ENCODE measurements at regions not wholly inside any gene's neighbourhood (a gene's known extent, or its start where the extent isn't known, plus 50 kb on each side); places are given as distances from the start of the nearest gene placed in this dataset.
"Not testable (repeated sequence)": the region's sequence is repeated elsewhere in the genome, so short reads cannot be mapped to it uniquely, and the experiment has no call there.

DNA sequence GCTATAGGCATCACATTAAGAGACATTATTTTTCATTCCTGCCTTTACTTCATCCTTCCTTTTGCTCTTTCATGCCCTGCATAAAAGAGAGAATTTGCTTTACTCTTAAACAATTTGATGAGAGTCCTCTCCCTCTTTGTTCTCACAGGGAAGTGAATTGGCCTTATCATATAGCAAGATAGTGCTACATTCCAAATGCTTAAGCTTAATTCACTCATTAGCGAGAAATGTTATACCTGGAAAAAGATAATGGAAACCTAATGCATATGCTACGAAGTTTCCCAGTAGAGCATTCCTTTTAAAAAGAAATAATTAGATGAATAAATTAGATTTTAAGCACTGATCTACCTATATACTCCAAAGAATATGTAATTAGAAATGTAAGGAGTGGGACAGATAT is 798.8 kb downstream of the C12orf50 start:
- Histone ChIP-seq H3K9ac (ENCODE audit: low read length in 5 of 5) (no peak overlapping the region), H3K4me3 (ENCODE audit: low read depth in 1 of 5, low read length in 5 of 5) (no peak overlapping the region), H3K36me3 (ENCODE audit: control insufficient read depth in 5 of 5, insufficient read depth in 5 of 5, low read length in 5 of 5) (no peaks in the 10 kb centered on the region), H3K27me3 (ENCODE audit: control insufficient read depth in 5 of 5, insufficient read depth in 4 of 5, low read length in 5 of 5) (no peaks in the 10 kb centered on the region), H3K27ac (ENCODE audit: low read depth, low read length) (no peak overlapping the region), H3K9me3 (ENCODE audit: control insufficient read depth in 5 of 5, low read length in 5 of 5) (no peaks in the 10 kb centered on the region), H3K4me1 (ENCODE audit: control insufficient read depth in 5 of 5, insufficient read depth in 5 of 5, low read length in 5 of 5) (no peaks in the 10 kb centered on the region)

DNA sequence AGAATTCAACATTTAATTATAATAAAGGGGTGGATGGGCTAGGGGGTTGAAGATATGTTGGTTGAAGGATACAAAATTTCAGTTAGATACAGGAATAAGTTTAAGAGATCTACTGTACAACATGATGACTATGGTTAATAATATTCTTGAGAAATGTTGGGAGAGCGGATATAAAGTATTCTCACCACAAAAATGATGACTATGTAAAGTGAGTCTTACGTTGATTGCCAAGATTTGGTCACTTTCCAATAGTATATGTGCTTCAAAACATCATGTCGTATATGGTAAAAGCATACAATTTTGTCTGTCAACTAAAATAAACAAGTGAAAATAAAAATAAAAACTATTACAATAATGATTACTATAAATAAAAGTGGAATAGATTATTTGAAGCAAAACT is 802.0 kb downstream of the C12orf50 start:
- Histone ChIP-seq H3K4me1 (ENCODE audit: control insufficient read depth in 5 of 5, insufficient read depth in 5 of 5, low read length in 5 of 5) (no peaks in the 10 kb centered on the region), H3K27ac (ENCODE audit: low read depth, low read length) (no peak overlapping the region), H3K4me3 (ENCODE audit: low read depth in 1 of 5, low read length in 5 of 5) (no peak overlapping the region), H3K27me3 (ENCODE audit: control insufficient read depth in 5 of 5, insufficient read depth in 4 of 5, low read length in 5 of 5) (no peaks in the 10 kb centered on the region), H3K9ac (ENCODE audit: low read length in 5 of 5) (no peak overlapping the region), H3K9me3 (ENCODE audit: control insufficient read depth in 5 of 5, low read length in 5 of 5) (no peaks in the 10 kb centered on the region), H3K36me3 (ENCODE audit: control insufficient read depth in 5 of 5, insufficient read depth in 5 of 5, low read length in 5 of 5) (no peaks in the 10 kb centered on the region)

GRCh38 chr12:87217491-87217890 is 811.7 kb downstream of the C12orf50 start:
- Histone ChIP-seq H3K9ac (ENCODE audit: low read length in 5 of 5) (no peak overlapping the region), H3K4me3 (ENCODE audit: low read depth in 1 of 5, low read length in 5 of 5) (no peak overlapping the region), H3K27me3 (ENCODE audit: control insufficient read depth in 5 of 5, insufficient read depth in 4 of 5, low read length in 5 of 5) (no peaks in the 10 kb centered on the region), H3K36me3 (ENCODE audit: control insufficient read depth in 5 of 5, insufficient read depth in 5 of 5, low read length in 5 of 5) (no peaks in the 10 kb centered on the region), H3K9me3 (ENCODE audit: control insufficient read depth in 5 of 5, low read length in 5 of 5) (no peaks in the 10 kb centered on the region), H3K27ac (ENCODE audit: low read depth, low read length) (no peak overlapping the region), H3K4me1 (ENCODE audit: control insufficient read depth in 5 of 5, insufficient read depth in 5 of 5, low read length in 5 of 5) (no peaks in the 10 kb centered on the region)

- Histone ChIP-seq H3K27me3 (ENCODE audit: control insufficient read depth in 5 of 5, insufficient read depth in 4 of 5, low read length in 5 of 5) (no peaks in the 10 kb centered on the region), H3K9me3 (ENCODE audit: control insufficient read depth in 5 of 5, low read length in 5 of 5) (no peaks in the 10 kb centered on the region), H3K9ac (ENCODE audit: low read length in 5 of 5) (no peak overlapping the region), H3K4me1 (ENCODE audit: control insufficient read depth in 5 of 5, insufficient read depth in 5 of 5, low read length in 5 of 5) (no peaks in the 10 kb centered on the region), H3K36me3 (ENCODE audit: control insufficient read depth in 5 of 5, insufficient read depth in 5 of 5, low read length in 5 of 5) (no peaks in the 10 kb centered on the region), H3K4me3 (ENCODE audit: low read depth in 1 of 5, low read length in 5 of 5) (no peak overlapping the region), H3K27ac (ENCODE audit: low read depth, low read length) (no peak overlapping the region)
These were observed 812.8 kb downstream of the C12orf50 start for GRCh38 chr12:87216436-87216835.

DNA sequence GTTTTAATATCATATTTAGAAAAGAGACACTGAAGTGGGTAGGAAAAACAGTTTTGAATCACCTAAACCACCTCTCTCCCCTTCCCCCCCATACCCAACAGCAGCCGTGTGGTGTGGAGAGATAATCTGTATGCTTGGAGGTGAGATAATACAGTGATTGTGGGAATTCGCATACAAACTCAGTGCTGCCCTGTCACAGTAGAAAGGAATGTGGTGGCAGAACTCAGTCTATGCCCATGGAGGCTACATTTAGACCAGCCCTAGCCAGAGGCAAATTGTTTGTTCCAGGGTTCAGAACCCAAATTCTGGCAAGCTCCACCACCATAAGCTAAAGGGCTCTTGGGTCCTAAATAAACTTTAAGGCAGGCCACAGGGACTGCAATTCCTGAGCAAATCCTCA is 827.0 kb downstream of the C12orf50 start:
- Histone ChIP-seq H3K4me1 (ENCODE audit: control insufficient read depth in 5 of 5, insufficient read depth in 5 of 5, low read length in 5 of 5) (no peaks in the 10 kb centered on the region), H3K9me3 (ENCODE audit: control insufficient read depth in 5 of 5, low read length in 5 of 5) (peaks cover 0 to 4% (median 0%) of the 10 kb centered on the region in 5 donors), H3K4me3 (ENCODE audit: low read depth in 1 of 5, low read length in 5 of 5) (no peak overlapping the region), H3K27ac (ENCODE audit: low read depth, low read length) (no peak overlapping the region), H3K9ac (ENCODE audit: low read length in 5 of 5) (no peak overlapping the region), H3K36me3 (ENCODE audit: control insufficient read depth in 5 of 5, insufficient read depth in 5 of 5, low read length in 5 of 5) (no peaks in the 10 kb centered on the region), H3K27me3 (ENCODE audit: control insufficient read depth in 5 of 5, insufficient read depth in 4 of 5, low read length in 5 of 5) (no peaks in the 10 kb centered on the region)

- Histone ChIP-seq H3K36me3 (ENCODE audit: control insufficient read depth in 5 of 5, insufficient read depth in 5 of 5, low read length in 5 of 5) (no peaks in the 10 kb centered on the region), H3K27ac (ENCODE audit: low read depth, low read length) (no peak overlapping the region), H3K9me3 (ENCODE audit: control insufficient read depth in 5 of 5, low read length in 5 of 5) (peaks cover 0 to 4% (median 0%) of the 10 kb centered on the region in 5 donors), H3K27me3 (ENCODE audit: control insufficient read depth in 5 of 5, insufficient read depth in 4 of 5, low read length in 5 of 5) (no peaks in the 10 kb centered on the region), H3K4me3 (ENCODE audit: low read depth in 1 of 5, low read length in 5 of 5) (no peak overlapping the region), H3K9ac (ENCODE audit: low read length in 5 of 5) (no peak overlapping the region), H3K4me1 (ENCODE audit: control insufficient read depth in 5 of 5, insufficient read depth in 5 of 5, low read length in 5 of 5) (no peaks in the 10 kb centered on the region)
These were observed 827.6 kb downstream of the C12orf50 start for GRCh38 chr12:87201598-87201997.

DNA sequence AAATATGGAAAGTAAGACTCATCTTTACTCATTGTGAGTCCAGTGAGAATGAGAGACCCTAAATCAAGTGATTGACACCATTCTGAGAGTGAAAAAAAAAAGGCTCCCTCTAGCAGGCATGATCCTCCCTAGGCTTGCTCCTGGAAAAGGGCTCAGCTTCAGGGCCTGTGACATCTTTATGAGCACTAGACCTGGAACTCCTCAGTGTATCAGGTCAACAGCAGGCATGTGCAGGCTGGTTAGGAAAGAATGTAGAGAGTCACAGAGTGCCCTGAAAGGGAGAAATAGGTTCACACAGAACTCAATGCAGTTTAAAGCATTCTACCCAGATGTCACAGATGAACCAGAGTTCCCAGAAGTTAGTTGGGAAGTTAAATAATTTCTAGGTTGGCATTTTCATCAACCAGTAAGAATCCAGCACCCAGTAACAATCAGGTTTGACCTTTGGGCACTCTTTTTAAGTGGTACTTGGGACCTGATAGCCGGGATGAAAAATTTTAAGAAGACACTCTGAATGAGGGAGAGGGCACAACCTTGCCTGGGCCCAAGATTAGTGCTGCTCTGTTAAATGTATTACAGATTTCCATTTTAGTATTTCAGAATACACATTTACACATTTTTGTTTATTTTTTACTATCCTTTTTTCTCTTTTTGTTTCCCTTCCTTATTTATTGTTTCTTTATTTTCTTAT is 828.8 kb downstream of the C12orf50 start:
- Histone ChIP-seq H3K9ac (ENCODE audit: low read length in 5 of 5) (no peak overlapping the region), H3K27me3 (ENCODE audit: control insufficient read depth in 5 of 5, insufficient read depth in 4 of 5, low read length in 5 of 5) (no peaks in the 10 kb centered on the region), H3K4me1 (ENCODE audit: control insufficient read depth in 5 of 5, insufficient read depth in 5 of 5, low read length in 5 of 5) (no peaks in the 10 kb centered on the region), H3K36me3 (ENCODE audit: control insufficient read depth in 5 of 5, insufficient read depth in 5 of 5, low read length in 5 of 5) (no peaks in the 10 kb centered on the region), H3K9me3 (ENCODE audit: control insufficient read depth in 5 of 5, low read length in 5 of 5) (peaks cover 0 to 4% (median 0%) of the 10 kb centered on the region in 5 donors), H3K27ac (ENCODE audit: low read depth, low read length) (no peak overlapping the region), H3K4me3 (ENCODE audit: low read depth in 1 of 5, low read length in 5 of 5) (no peak overlapping the region)

DNA sequence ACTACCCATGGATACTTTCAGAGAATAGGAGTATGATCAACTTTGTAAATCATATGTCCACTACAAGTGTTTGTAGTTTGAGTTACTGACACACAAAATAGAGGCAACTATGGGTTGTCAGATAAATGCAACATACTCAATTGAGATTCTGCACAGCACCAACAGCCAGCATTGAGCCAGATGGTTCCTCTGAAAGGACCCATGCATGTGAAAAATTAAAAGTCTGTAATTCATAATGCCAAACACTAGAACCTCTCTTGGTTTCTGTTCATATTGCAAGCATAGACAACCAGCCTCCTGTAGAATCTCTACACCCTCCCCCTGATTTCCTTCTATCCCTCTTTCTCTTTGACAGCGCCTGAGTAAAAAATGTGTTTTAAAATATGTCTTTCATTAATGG is 831.0 kb downstream of the C12orf50 start:
- Histone ChIP-seq H3K36me3 (ENCODE audit: control insufficient read depth in 5 of 5, insufficient read depth in 5 of 5, low read length in 5 of 5) (no peaks in the 10 kb centered on the region), H3K4me3 (ENCODE audit: low read depth in 1 of 5, low read length in 5 of 5) (no peak overlapping the region), H3K27ac (ENCODE audit: low read depth, low read length) (no peak overlapping the region), H3K9ac (ENCODE audit: low read length in 5 of 5) (no peak overlapping the region), H3K27me3 (ENCODE audit: control insufficient read depth in 5 of 5, insufficient read depth in 4 of 5, low read length in 5 of 5) (no peaks in the 10 kb centered on the region), H3K9me3 (ENCODE audit: control insufficient read depth in 5 of 5, low read length in 5 of 5) (peaks cover 0 to 4% (median 0%) of the 10 kb centered on the region in 5 donors), H3K4me1 (ENCODE audit: control insufficient read depth in 5 of 5, insufficient read depth in 5 of 5, low read length in 5 of 5) (no peaks in the 10 kb centered on the region)

DNA sequence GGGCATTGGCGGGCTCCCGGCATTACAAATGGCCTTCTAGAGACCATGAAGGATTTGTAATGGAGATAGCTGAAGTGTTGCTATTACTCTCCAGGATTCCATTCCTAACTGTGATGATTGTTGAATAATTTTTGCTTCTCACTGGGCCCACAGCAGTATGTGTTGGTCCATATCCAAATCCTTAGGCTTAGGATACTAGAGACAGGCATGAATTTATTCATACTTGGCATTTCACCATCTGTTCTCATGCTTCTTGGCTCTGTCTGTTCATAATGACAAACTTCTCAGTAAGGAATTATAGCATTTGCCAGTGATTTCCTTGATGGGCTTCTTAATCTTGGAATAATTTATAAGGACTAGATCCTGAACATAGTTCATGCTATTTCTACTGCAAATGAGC is 832.9 kb downstream of the C12orf50 start:
- H3K27me3 ChIP-seq (ENCODE audit: control insufficient read depth in 5 of 5, insufficient read depth in 4 of 5, low read length in 5 of 5) = no peaks in the 10 kb centered on the region
- no peaks in the 10 kb centered on the region for H3K36me3 ChIP-seq (ENCODE audit: control insufficient read depth in 5 of 5, insufficient read depth in 5 of 5, low read length in 5 of 5)
- H3K4me3 ChIP-seq (ENCODE audit: low read depth in 1 of 5, low read length in 5 of 5) = no peak overlapping the region
- H3K4me1 ChIP-seq (ENCODE audit: control insufficient read depth in 5 of 5, insufficient read depth in 5 of 5, low read length in 5 of 5) = no peaks in the 10 kb centered on the region
- H3K27ac ChIP-seq (ENCODE audit: low read depth, low read length) = no peak overlapping the region
- no peaks in the 10 kb centered on the region for H3K9me3 ChIP-seq (ENCODE audit: control insufficient read depth in 5 of 5, low read length in 5 of 5)
- H3K9ac ChIP-seq (ENCODE audit: low read length in 5 of 5) = no peak overlapping the region

DNA sequence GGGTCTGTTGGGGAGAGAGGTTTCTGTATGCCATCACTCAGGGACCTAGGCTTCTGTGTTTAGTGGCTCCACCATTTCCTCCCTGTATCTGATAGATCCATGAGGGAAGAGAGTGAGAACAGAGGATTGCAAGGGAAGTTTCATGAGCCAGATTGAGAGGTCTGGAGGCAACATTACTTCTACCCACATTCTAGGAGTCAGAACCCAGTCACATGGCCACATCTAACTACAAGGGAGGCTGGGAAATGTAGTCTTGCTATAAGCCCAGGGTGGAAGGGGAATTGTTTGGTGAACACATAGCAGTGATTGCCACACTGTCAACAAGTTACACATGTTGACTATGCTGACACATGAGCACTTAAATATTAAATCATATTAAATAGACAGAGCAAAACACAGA is 834.8 kb downstream of the C12orf50 start:
- H3K9ac ChIP-seq (ENCODE audit: low read length in 5 of 5); H3K4me3 ChIP-seq (ENCODE audit: low read depth in 1 of 5, low read length in 5 of 5); H3K4me1 ChIP-seq (ENCODE audit: control insufficient read depth in 5 of 5, insufficient read depth in 5 of 5, low read length in 5 of 5): not testable (repeated sequence)

DNA sequence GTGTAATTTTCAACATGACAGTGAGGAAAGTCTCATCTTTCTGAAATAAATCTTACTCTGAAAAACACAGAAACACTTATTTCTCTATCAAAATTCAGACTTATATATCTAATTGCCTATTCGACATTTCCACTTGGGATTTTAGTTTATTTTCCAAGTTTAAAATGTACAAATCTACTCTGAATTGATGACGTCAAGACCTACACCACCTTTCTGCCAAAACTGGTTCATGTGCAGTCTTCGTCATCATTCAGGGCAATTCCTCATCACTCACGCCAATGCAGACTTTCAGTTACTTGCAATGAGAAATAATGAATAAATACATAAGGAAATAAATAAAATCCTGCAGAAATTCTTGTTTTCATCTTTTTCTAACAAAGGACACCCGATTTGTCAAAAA is 843.8 kb downstream of the C12orf50 start:
- H3K9me3 ChIP-seq (ENCODE audit: control insufficient read depth in 5 of 5, low read length in 5 of 5) = no peaks in the 10 kb centered on the region
- H3K27ac ChIP-seq (ENCODE audit: low read depth, low read length) = no peak overlapping the region
- no peaks in the 10 kb centered on the region for H3K27me3 ChIP-seq (ENCODE audit: control insufficient read depth in 5 of 5, insufficient read depth in 4 of 5, low read length in 5 of 5)
- H3K4me1 ChIP-seq (ENCODE audit: control insufficient read depth in 5 of 5, insufficient read depth in 5 of 5, low read length in 5 of 5) = no peaks in the 10 kb centered on the region
- H3K9ac ChIP-seq (ENCODE audit: low read length in 5 of 5) = no peak overlapping the region
- H3K4me3 ChIP-seq (ENCODE audit: low read depth in 1 of 5, low read length in 5 of 5) = no peak overlapping the region
- no peaks in the 10 kb centered on the region for H3K36me3 ChIP-seq (ENCODE audit: control insufficient read depth in 5 of 5, insufficient read depth in 5 of 5, low read length in 5 of 5)

More for the DNA sequence above, 834.8 kb downstream of the C12orf50 start:
- H3K36me3 ChIP-seq (ENCODE audit: control insufficient read depth in 5 of 5, insufficient read depth in 5 of 5, low read length in 5 of 5); H3K27ac ChIP-seq (ENCODE audit: low read depth, low read length); H3K27me3 ChIP-seq (ENCODE audit: control insufficient read depth in 5 of 5, insufficient read depth in 4 of 5, low read length in 5 of 5); H3K9me3 ChIP-seq (ENCODE audit: control insufficient read depth in 5 of 5, low read length in 5 of 5): not testable (repeated sequence)
